HEK293 (cell line): ENCODE measurements at regions not wholly inside any gene's neighbourhood (a gene's known extent, or its start where the extent isn't known, plus 50 kb on each side); places are given as distances from the start of the nearest gene placed in this dataset.

Source experiments
- CTCF ChIA-PET: fragments of 350-600 bp; formaldehyde crosslinking; extraction: SDS; loops from one replicate; lab custom pipeline; 2021; ENCODE audit warnings: antibody characterized with exemption; lab: Yijun Ruan, JAX
- POLR2A ChIA-PET: fragments of 300-600 bp; formaldehyde crosslinking; extraction: SDS; loops from one replicate; lab custom pipeline; 2020; ENCODE audit warnings: antibody characterized with exemption, inconsistent platforms; lab: Yijun Ruan, JAX
- H3K27ac ChIP-seq: fragments of 200-500 bp; sonication (Bioruptor generic); 2 replicates; pipeline ENCODE4 v1.5.1; 2014; ENCODE audit warnings: low read depth, low read length, control low read depth, inconsistent platforms; ENCODE audit errors: extremely low read depth
- H3K36me3 ChIP-seq, 2 experiments: fragments of 200-500 bp in 1 of 2; sonication (Bioruptor generic) in 1 of 2; 1 replicate in 1 of 2; 2 replicates in 1 of 2; pipeline ENCODE4 v1.5.1; 2014 to 2017; ENCODE audit warnings: inconsistent platforms in 2 of 2, low read length in 2 of 2; ENCODE audit not compliant: control insufficient read depth in 2 of 2, insufficient read depth in 1 of 2
- H3K4me1 ChIP-seq: fragments of 200-500 bp; sonication (Bioruptor generic); 2 replicates; pipeline ENCODE4 v1.5.1; 2014; ENCODE audit warnings: mild to moderate bottlenecking, low read length, inconsistent platforms; ENCODE audit not compliant: control insufficient read depth, insufficient read depth
- H3K4me3 ChIP-seq: 2 replicates; pipeline ENCODE4 v1.5.1; 2011; ENCODE audit warnings: low read depth, mild to moderate bottlenecking, control low read depth, low read length, moderate library complexity
- H3K9me3 ChIP-seq: fragments of 200-500 bp; sonication (Bioruptor generic); 2 replicates; pipeline ENCODE4 v1.5.1; 2014; ENCODE audit warnings: low read depth, low read length, inconsistent platforms; ENCODE audit not compliant: control insufficient read depth, insufficient read depth
- KLF1 ChIP-seq: fragments of 450-650 bp; formaldehyde crosslinking; IDR thresholded peaks from 2 replicates; pipeline ENCODE4 v1.5.1; 2016; ENCODE audit warnings: missing biosample characterization, missing genetic modification characterization
- KLF10 ChIP-seq: fragments of 450-650 bp; IDR thresholded peaks from 2 replicates; pipeline ENCODE4 v1.5.1; 2018; ENCODE audit warnings: missing biosample characterization, mild to moderate bottlenecking, missing genetic modification characterization
- KLF8 ChIP-seq: fragments of 450-650 bp; formaldehyde crosslinking; IDR thresholded peaks from 2 replicates; pipeline ENCODE4 v1.5.1; 2016; ENCODE audit warnings: missing biosample characterization, missing genetic modification characterization
- RBAK ChIP-seq: fragments of 450-650 bp; formaldehyde crosslinking; IDR thresholded peaks from 2 replicates; pipeline ENCODE4 v1.5.1; 2016; ENCODE audit warnings: missing biosample characterization, missing genetic modification characterization
- YY1 ChIP-seq: fragments of 450-650 bp; formaldehyde crosslinking; IDR thresholded peaks from 2 replicates; pipeline ENCODE4 v1.5.1; 2018; ENCODE audit warnings: missing biosample characterization, missing genetic modification characterization
- ZBTB1 ChIP-seq: fragments of 450-650 bp; formaldehyde crosslinking; IDR thresholded peaks from 2 replicates; pipeline ENCODE4 v1.5.1; 2016; ENCODE audit warnings: missing biosample characterization, missing genetic modification characterization
- ZFP37 ChIP-seq: fragments of 450-650 bp; formaldehyde crosslinking; IDR thresholded peaks from 2 replicates; pipeline ENCODE4 v1.5.1; 2016; ENCODE audit warnings: missing biosample characterization, missing genetic modification characterization
- ZNF175 ChIP-seq: fragments of 450-650 bp; formaldehyde crosslinking; IDR thresholded peaks from 2 replicates; pipeline ENCODE4 v1.5.1; 2016; ENCODE audit warnings: missing biosample characterization, missing genetic modification characterization
- ZNF302 ChIP-seq: fragments of 450-650 bp; formaldehyde crosslinking; IDR thresholded peaks from 2 replicates; pipeline ENCODE4 v1.5.1; 2016; ENCODE audit warnings: missing biosample characterization, missing genetic modification characterization, low read depth
- ZNF311 ChIP-seq: fragments of 450-650 bp; formaldehyde crosslinking; IDR thresholded peaks from 2 replicates; pipeline ENCODE4 v1.5.1; 2017; ENCODE audit warnings: missing biosample characterization, missing genetic modification characterization, borderline replicate concordance
- ZNF341 ChIP-seq: fragments of 450-650 bp; formaldehyde crosslinking; IDR thresholded peaks from 2 replicates; pipeline ENCODE4; 2016; ENCODE audit warnings: low read depth, missing biosample characterization, missing genetic modification characterization
- ZNF514 ChIP-seq: fragments of 450-650 bp; formaldehyde crosslinking; IDR thresholded peaks from 2 replicates; pipeline ENCODE4 v1.5.1; 2016; ENCODE audit warnings: missing biosample characterization, missing genetic modification characterization
- ZNF521 ChIP-seq: fragments of 450-650 bp; formaldehyde crosslinking; IDR thresholded peaks from 2 replicates; pipeline ENCODE4 v1.5.1; 2017; ENCODE audit warnings: missing biosample characterization, mild to moderate bottlenecking, missing genetic modification characterization
- ZNF660 ChIP-seq: fragments of 450-650 bp; IDR thresholded peaks from 2 replicates; pipeline ENCODE4 v1.5.1; 2018; ENCODE audit warnings: missing biosample characterization, mild to moderate bottlenecking, missing genetic modification characterization
- ZNF707 ChIP-seq: fragments of 450-650 bp; formaldehyde crosslinking; IDR thresholded peaks from 2 replicates; pipeline ENCODE4 v1.5.1; 2016; ENCODE audit warnings: missing biosample characterization, missing genetic modification characterization
- ZNF76 ChIP-seq: fragments of 450-650 bp; formaldehyde crosslinking; IDR thresholded peaks from 2 replicates; pipeline ENCODE4; 2016; ENCODE audit warnings: low read depth, missing biosample characterization, missing genetic modification characterization, borderline replicate concordance
- TF ChIP-seq, protein P1 (sequence below): fragments of 450-650 bp; formaldehyde crosslinking; IDR thresholded peaks from 2 replicates; pipeline ENCODE4 v1.5.1; 2016; ENCODE audit warnings: missing biosample characterization, missing genetic modification characterization
- TF ChIP-seq, protein P2 (sequence below): fragments of 450-650 bp; formaldehyde crosslinking; IDR thresholded peaks from 2 replicates; pipeline ENCODE4 v1.5.1; 2016; ENCODE audit warnings: missing biosample characterization, missing genetic modification characterization
- TF ChIP-seq, protein P3 (sequence below): fragments of 450-650 bp; formaldehyde crosslinking; IDR thresholded peaks from 2 replicates; pipeline ENCODE4 v1.5.1; 2016; ENCODE audit warnings: missing biosample characterization, missing genetic modification characterization, borderline replicate concordance
- TF ChIP-seq, protein P4 (sequence below): fragments of 450-650 bp; formaldehyde crosslinking; IDR thresholded peaks from 2 replicates; pipeline ENCODE4 v1.5.1; 2016; ENCODE audit warnings: missing biosample characterization, missing genetic modification characterization, borderline replicate concordance
- TF ChIP-seq, protein P5 (sequence below): fragments of 450-650 bp; formaldehyde crosslinking; IDR thresholded peaks from 2 replicates; pipeline ENCODE4 v1.5.1; 2016; ENCODE audit warnings: missing biosample characterization, missing genetic modification characterization

DNA sequence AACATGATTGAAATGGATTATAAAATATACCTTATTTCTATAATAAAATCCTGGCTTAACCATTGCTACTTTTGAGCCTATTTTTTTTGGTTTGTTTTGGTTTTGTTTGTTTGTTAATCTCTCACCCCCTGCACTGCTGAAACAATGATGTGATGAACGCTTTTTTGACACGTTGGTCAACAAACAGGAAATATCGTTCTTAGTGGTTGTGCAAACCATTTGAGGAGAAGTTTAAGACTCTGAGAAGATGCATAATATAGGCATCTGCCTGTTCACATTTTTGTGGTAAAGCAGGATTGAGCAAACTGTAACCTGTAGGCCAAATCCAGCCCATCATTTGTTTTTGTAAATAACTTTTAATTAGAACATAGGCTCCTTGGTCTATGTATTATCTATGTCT lies 75.5 kb upstream of the MDFIC2 start:
- Histone ChIP-seq H3K4me1 (no peaks in the 10 kb centered on the region), H3K36me3 (no peaks in the 10 kb centered on the region)
- CTCF ChIA-PET: no interaction called here
- POLR2A ChIA-PET: no interaction called here
- no peak for TF ChIP-seq ZNF707 (tag by site-specific recombination)
- no peak for TF ChIP-seq ZNF521 (tag by site-specific recombination)
- no peak for TF ChIP-seq ZNF341 (tag by site-specific recombination)
- TF ChIP-seq ZNF302 (tag by site-specific recombination): no peak
- no peak for TF ChIP-seq ZNF76
- no peak for TF ChIP-seq RBAK (tag by site-specific recombination)
- TF ChIP-seq KLF10 (tag by site-specific recombination): no peak
- TF ChIP-seq KLF8 (tag by site-specific recombination): no peak
- TF ChIP-seq, protein P1, sequence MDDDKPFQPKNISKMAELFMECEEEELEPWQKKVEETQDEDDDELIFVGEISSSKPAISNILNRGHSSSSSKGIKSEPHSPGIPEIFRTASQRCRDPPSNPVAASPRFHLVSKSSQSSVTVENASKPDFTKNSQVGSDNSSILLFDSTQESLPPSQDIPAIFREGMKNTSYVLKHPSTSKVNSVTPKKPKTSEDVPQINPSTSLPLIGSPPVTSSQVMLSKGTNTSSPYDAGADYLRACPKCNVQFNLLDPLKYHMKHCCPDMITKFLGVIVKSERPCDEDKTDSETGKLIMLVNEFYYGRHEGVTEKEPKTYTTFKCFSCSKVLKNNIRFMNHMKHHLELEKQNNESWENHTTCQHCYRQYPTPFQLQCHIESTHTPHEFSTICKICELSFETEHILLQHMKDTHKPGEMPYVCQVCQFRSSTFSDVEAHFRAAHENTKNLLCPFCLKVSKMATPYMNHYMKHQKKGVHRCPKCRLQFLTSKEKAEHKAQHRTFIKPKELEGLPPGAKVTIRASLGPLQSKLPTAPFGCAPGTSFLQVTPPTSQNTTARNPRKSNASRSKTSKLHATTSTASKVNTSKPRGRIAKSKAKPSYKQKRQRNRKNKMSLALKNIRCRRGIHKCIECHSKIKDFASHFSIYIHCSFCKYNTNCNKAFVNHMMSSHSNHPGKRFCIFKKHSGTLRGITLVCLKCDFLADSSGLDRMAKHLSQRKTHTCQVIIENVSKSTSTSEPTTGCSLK: no peak
- TF ChIP-seq ZBTB1 (tag by site-specific recombination): no peak
- no peak for TF ChIP-seq ZNF175 (tag by site-specific recombination)
- TF ChIP-seq ZNF311 (tag by site-specific recombination): no peak
- TF ChIP-seq ZNF660 (tag by site-specific recombination): no peak
- TF ChIP-seq, protein P2, sequence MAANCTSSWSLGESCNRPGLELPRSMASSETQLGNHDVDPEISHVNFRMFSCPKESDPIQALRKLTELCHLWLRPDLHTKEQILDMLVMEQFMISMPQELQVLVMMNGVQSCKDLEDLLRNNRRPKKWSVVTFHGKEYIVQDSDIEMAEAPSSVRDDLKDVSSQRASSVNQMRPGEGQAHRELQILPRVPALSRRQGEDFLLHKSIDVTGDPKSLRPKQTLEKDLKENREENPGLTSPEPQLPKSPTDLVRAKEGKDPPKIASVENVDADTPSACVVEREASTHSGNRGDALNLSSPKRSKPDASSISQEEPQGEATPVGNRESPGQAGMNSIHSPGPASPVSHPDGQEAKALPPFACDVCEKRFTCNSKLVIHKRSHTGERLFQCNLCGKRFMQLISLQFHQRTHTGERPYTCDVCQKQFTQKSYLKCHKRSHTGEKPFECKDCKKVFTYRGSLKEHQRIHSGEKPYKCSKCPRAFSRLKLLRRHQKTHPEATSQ (tag by site-specific recombination): no peak
- no peak for TF ChIP-seq KLF1 (tag by site-specific recombination)
- TF ChIP-seq, all 188 proteins: peak for 0
- H3K9me3 ChIP-seq: no peaks in the 10 kb centered on the region
- H3K4me3 ChIP-seq: no peak overlapping the region
- no peak overlapping the region for H3K27ac ChIP-seq

DNA sequence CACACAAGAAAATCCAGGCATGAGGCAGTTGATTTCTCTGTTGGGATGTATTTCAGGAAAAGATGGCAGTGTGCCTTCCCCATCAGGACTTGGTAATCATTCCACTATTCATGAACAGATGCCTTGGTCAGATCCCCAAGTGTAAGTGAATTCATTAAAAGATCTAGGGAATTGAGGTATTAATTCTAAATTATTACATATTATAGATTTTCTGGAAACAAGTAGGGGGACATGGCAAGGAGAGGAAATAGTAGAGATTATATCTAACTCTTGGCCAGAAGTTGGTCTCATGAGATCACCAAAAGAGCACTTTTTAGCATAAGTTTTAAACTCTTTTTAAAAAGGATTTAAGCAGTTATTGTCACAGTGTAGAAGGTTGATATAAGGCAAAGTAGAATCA lies 74.4 kb upstream of the MDFIC2 start:
- POLR2A ChIA-PET: no interaction called here
- CTCF ChIA-PET: no interaction called here
- Histone ChIP-seq H3K4me3 (no peak overlapping the region), H3K4me1 (no peaks in the 10 kb centered on the region), H3K9me3 (no peaks in the 10 kb centered on the region), H3K27ac (no peak overlapping the region), H3K36me3 (no peaks in the 10 kb centered on the region)
- TF ChIP-seq, protein P3, sequence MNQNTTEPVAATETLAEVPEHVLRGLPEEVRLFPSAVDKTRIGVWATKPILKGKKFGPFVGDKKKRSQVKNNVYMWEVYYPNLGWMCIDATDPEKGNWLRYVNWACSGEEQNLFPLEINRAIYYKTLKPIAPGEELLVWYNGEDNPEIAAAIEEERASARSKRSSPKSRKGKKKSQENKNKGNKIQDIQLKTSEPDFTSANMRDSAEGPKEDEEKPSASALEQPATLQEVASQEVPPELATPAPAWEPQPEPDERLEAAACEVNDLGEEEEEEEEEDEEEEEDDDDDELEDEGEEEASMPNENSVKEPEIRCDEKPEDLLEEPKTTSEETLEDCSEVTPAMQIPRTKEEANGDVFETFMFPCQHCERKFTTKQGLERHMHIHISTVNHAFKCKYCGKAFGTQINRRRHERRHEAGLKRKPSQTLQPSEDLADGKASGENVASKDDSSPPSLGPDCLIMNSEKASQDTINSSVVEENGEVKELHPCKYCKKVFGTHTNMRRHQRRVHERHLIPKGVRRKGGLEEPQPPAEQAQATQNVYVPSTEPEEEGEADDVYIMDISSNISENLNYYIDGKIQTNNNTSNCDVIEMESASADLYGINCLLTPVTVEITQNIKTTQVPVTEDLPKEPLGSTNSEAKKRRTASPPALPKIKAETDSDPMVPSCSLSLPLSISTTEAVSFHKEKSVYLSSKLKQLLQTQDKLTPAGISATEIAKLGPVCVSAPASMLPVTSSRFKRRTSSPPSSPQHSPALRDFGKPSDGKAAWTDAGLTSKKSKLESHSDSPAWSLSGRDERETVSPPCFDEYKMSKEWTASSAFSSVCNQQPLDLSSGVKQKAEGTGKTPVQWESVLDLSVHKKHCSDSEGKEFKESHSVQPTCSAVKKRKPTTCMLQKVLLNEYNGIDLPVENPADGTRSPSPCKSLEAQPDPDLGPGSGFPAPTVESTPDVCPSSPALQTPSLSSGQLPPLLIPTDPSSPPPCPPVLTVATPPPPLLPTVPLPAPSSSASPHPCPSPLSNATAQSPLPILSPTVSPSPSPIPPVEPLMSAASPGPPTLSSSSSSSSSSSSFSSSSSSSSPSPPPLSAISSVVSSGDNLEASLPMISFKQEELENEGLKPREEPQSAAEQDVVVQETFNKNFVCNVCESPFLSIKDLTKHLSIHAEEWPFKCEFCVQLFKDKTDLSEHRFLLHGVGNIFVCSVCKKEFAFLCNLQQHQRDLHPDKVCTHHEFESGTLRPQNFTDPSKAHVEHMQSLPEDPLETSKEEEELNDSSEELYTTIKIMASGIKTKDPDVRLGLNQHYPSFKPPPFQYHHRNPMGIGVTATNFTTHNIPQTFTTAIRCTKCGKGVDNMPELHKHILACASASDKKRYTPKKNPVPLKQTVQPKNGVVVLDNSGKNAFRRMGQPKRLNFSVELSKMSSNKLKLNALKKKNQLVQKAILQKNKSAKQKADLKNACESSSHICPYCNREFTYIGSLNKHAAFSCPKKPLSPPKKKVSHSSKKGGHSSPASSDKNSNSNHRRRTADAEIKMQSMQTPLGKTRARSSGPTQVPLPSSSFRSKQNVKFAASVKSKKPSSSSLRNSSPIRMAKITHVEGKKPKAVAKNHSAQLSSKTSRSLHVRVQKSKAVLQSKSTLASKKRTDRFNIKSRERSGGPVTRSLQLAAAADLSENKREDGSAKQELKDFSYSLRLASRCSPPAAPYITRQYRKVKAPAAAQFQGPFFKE (tag by site-specific recombination): no peak
- TF ChIP-seq, protein P4, sequence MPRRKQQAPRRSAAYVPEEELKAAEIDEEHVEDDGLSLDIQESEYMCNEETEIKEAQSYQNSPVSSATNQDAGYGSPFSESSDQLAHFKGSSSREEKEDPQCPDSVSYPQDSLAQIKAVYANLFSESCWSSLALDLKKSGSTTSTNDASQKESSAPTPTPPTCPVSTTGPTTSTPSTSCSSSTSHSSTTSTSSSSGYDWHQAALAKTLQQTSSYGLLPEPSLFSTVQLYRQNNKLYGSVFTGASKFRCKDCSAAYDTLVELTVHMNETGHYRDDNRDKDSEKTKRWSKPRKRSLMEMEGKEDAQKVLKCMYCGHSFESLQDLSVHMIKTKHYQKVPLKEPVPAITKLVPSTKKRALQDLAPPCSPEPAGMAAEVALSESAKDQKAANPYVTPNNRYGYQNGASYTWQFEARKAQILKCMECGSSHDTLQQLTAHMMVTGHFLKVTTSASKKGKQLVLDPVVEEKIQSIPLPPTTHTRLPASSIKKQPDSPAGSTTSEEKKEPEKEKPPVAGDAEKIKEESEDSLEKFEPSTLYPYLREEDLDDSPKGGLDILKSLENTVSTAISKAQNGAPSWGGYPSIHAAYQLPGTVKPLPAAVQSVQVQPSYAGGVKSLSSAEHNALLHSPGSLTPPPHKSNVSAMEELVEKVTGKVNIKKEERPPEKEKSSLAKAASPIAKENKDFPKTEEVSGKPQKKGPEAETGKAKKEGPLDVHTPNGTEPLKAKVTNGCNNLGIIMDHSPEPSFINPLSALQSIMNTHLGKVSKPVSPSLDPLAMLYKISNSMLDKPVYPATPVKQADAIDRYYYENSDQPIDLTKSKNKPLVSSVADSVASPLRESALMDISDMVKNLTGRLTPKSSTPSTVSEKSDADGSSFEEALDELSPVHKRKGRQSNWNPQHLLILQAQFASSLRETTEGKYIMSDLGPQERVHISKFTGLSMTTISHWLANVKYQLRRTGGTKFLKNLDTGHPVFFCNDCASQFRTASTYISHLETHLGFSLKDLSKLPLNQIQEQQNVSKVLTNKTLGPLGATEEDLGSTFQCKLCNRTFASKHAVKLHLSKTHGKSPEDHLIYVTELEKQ (tag by site-specific recombination): no peak
- TF ChIP-seq ZNF514 (tag by site-specific recombination) (no peak), YY1 (tag by site-specific recombination) (no peak), ZFP37 (no peak)
- TF ChIP-seq, protein P5, sequence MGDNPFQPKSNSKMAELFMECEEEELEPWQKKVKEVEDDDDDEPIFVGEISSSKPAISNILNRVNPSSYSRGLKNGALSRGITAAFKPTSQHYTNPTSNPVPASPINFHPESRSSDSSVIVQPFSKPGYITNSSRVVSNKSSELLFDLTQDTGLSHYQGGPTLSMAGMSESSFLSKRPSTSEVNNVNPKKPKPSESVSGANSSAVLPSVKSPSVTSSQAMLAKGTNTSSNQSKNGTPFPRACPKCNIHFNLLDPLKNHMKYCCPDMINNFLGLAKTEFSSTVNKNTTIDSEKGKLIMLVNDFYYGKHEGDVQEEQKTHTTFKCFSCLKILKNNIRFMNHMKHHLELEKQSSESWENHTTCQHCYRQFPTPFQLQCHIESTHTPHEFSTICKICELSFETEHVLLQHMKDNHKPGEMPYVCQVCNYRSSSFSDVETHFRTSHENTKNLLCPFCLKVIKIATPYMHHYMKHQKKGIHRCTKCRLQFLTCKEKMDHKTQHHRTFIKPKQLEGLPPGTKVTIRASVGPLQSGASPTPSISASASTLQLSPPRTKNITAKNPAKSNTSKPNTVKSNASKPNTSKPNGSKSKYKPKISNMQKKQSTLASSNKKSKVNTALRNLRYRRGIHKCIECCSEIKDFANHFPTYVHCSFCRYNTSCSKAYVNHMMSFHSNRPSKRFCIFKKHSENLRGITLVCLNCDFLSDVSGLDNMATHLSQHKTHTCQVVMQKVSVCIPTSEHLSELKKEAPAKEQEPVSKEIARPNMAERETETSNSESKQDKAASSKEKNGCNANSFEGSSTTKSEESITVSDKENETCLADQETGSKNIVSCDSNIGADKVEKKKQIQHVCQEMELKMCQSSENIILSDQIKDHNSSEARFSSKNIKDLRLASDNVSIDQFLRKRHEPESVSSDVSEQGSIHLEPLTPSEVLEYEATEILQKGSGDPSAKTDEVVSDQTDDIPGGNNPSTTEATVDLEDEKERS (tag by site-specific recombination): no peak
